Fibroblast of skin of left biceps (primary cell): ENCODE measurements at regions not wholly inside any gene's neighbourhood (a gene's known extent, or its start where the extent isn't known, plus 50 kb on each side); places are given as distances from the start of the nearest gene placed in this dataset.

Source experiments
- DNase-seq, 2 experiments: peaks; one replicate each; pipeline ENCODE4 v3.0.0-alpha.2; 2013; ENCODE audit warnings: low read depth in 2 of 2

DNA sequence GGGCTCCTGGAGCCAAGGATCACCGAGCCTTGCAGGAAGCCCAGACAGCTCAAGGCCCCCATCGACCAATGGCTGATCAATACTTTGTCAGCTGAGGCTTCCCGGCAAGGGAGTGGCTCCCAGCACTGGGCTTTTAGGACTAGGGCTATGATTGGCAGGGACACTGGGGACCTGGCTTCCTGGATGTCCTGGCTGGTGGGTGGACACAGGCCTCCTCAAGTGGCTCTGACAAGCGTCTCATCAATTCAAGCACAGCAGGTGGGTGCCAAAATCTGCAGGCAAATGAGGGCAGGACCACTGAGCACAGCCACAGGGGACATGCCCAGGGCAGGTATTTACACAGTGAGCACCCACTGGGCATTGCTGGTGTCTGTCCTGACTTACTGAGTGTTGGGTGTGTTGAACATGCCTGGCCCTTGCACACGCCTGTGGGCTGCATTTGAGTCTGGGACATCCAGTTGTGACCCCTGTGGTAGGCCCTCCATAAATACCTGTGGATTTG, 420.1 kb upstream of the SULF2 start:
- DNase-seq: no peak

- DNase-seq: no peak
Observed at GRCh38 chr20:48204499-48204898, 419.2 kb upstream of the SULF2 start.

DNA sequence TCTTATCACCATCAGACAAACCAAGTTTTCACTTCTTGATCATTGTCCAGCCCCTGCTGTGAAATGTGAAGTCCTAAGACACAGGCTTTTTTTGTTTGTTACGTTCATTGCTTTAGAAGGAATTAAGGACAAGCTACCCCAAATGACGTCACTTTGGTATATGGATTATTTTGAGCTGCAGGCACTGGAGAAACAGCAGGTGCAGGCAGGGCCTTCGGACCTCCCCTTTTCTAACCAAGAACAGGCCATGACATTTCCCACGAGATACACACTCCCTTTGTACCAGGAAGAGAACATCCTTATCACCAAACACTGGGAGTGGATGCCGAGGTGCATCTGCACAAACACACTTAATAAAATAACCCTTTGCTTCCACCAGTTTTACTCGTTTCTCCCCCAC, 418.0 kb upstream of the SULF2 start:
- no peak for DNase-seq

DNA sequence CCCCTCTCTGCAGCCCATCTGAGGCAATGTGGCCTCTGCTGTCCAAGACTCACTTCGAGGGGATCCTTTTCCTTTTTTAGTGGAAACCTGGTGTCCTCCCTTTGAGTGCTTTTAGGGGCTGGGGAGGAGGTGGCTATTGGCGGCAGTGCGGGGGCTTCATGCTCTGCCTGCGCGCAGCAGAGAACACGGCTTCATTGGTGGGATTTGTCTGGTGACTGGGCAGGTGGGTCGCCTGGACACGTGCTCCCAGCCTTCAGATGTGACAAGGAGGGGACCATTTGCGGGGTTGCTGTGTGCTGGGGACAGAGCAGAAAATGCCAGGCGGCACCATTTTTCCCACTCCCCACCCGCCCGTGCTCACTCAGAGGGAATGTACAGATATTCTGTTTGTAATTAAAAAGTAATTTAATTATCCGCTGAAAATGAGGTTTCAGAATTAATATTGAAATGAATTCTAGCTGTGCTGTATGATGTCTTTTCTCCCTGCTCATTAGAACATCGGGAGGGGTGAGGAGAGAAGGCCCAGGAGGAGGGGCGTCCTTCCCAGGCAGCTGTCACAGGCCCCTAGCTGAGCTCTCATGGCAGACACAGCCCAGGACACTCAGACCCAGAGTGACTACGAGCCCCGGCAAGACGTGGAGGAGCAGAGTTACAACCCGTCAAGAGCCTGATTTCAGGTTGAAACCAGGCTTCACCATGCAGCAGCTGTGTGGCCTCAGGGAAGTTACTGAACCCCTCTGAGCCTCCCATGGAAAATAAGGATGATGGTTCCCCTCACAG, 417.2 kb upstream of the SULF2 start:
- no peak for DNase-seq

DNA sequence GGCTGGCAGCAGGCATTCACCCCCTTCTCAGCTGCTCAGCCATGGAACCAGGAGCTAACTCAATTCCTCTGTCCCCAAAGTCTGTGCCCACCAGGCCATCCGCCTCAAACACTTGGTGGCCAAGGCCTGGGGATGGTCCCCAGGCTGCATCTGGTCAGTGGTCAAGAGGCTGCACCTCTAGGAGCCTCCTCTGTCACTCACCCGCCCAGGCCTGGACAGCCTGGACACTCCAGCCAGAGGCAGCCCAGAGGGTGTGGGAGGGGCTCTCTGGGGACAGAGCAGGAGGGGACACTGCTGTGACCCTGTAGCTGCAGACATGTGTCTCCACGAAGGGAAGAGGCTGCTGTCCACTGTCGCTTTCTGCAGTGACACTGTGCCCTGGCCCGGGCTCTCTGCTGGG, 416.6 kb upstream of the SULF2 start:
- DNase-seq: no peak

DNA sequence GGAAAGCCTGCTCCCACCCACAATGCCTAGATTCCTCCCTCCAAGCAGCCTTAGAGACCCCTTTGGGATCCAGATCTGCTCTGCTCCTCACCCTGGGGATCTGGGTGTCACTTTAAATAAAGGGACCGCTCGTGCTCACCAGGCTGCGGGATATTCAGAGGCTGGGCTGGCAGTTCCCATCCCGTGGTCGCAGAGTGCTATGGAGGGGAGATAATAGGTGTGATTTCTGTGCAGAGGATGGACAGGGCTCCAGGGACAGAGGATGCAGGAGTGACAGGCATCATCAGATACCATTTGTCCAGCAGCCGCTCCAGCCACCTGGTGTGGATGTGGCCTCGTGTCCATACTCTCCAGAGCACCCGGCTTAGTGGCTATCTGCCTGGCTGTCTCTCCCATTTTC, 415.9 kb upstream of the SULF2 start:
- no peak for DNase-seq

DNA sequence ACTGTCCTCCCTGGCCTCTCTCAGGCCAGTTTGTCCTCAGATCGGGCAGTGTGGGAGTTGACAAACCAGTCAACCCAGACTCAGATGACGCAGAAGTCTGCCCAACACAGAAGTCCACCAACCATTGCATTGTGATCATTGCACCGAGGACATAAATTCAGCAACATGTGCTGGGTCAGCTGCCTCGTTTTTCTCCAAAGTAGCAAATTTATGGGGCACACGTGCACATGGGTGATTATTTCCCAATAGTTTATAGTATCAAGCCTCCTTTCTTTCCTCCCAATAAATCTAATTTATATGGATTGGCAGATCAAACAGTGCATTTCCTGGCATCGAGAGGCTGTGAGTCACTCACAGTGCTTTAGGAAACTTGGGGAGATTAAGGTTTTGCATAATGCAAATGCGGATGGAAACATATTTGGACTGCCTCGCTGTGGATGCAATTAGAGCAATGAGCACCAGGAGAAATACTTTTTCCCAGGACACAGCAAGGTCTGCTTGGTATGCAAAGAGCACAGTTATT, 413.7 kb upstream of the SULF2 start:
- peak; percentile 88 to 90 for DNase-seq

DNA sequence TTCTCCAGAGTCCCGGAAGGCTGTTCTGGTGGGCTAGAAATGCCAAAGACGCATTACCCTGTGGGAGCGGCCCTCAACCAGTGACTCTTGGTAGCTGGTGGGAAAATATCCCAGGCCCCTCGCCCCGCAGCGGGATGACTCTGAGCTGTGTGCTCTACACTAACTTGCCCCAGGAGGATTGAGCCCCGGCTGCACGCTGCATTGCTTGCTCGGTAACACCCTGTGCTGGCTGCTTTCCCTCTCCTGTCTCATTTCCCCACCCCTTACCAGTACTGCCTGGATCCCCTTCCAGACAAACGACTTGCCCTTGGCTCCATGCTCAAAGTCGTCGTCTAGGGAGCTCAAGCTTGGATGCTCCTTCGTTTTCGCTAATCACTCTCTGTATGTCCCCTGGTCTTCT, 411.8 kb upstream of the SULF2 start:
- no peak for DNase-seq

- DNase-seq: no peak
Observed at GRCh38 chr20:48196486-48196885, 411.2 kb upstream of the SULF2 start.

DNA sequence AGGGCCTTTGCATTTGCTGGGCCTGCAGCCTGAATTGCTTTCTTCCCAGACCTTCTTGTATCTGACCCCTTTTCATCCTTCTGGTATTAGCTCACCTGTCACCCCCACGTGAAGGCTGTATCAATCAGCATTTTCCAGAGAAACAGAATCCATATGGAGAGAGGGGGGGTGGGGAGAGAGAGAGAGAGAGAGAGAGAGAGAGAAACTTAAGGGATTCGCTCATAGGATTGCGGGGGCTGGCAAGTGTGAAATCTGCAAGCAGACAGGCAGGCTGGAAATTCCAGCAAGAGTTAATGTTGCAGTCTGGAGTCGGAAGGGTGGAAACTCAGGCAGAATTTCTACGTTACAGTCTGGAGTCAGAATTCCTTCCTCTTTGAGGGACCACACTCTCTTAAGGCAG, 410.7 kb upstream of the SULF2 start:
- no peak for DNase-seq

DNA sequence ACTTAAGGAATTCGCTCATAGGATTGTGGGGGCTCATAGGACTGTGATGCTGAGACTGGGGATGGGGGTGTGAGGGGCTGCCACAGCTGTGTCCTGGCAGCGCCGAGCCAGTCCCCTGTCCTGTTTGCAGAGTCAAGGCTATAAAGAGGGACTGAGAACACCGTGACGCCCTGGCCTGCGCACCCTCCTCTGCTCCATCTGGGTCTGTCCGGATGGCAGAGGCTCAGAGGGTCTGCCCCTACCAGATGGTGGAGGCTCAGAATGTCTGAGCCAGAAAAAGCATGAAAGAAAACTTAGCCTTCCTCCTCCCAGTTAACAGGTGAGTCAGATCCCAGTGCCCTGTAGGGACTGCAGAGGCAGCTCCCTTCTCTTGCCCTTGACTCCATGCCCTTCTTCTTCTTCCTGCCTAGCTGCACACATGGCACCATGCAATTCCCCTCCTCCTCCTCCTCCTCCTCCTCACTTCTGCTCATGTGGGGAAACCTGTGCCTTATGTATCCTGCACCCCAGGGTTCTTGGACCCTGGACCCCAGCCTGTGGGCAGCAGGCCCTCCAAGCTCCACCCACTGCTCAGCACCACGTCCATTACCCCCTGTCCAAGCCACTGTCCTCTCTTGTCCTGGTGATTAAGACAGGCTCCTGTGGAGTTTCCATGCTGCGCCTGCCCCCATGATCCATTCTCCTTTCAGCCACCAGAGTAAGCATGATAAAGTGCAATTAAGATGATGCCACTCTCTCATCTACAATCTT, 410.0 kb upstream of the SULF2 start:
- DNase-seq: no peak

DNA sequence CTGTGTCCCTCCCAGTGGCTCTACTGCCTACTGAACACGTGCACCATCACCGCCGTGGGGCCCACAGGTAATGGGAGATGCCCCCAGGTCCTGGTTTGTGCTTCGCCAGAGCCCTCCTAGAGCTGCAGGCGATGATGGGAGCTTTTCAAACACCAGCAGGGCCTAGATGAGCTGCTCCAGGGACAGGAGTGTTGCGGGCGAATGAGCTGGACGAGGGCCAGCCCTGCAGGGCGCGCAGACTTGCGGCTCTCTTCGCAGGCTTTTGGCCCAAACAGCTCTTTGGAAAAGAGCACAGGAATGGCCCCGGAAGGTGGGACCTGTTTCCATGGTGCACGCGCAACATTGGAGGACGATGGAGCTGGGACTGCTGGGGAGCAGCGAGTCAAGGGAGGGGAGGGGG, 409.3 kb upstream of the SULF2 start:
- DNase-seq: no peak

DNA sequence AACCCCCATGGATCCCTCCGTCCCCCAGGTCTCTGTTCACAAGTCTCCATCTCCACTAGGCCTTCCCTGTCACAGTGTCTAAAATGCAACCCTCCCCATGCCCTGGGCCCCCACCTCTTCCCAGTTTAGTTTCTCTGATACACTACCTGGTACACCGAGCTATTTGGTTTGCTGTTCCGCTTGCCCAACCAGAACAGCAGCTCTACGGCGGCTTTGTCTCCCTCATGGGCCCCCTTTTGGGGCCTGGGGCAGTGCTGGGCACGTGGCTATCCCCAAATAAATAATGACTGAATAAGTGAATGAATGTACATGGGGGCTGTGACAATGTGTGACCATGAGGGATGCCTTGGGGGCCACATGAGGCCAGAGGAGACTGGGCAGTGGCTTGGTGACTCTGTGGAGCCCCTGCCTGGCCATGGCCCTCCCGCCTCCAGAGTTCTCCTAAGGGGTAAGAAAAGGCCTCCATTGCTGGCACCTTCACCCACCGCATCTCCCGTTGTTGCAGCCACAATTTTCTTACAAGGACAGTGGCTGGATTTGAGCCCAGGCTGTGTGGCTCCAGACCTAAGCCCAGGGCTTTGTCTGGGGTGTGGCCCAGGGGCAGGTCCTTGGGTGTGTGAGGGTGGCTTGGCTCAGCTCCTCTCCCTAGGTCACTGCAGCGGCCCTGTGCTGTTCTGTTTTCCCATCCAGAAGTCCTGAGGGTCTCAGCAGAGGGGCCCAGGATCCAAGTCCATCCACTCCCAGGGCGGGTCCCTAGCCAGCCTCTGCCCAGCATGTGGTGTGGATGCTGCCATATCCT, 408.5 kb upstream of the SULF2 start:
- DNase-seq: no peak

- no peak for DNase-seq
Observed at GRCh38 chr20:48192109-48192508, 406.8 kb upstream of the SULF2 start.

DNA sequence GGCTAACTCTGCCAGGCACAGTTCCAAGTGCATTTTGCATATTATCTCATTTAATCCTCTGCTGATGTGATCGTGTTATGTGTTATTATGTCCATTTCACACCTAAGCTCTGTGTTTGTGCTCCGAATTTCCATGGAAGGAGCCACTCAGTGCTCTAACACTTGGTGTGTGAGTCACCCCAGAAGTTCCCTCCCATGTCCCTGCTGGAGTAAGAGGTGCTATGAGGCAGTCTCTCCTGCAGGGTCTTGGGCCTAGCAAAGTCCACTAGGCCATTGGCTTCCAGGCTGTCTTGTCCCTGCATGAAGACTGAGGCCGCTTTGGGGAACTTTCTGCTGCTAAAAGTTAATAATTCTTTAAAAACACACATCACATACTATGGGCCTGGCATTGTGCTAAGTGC, 405.9 kb upstream of the SULF2 start:
- DNase-seq: no peak

GRCh38 chr20:48190757-48191156, 405.5 kb upstream of the SULF2 start:
- no peak for DNase-seq

- DNase-seq: no peak
Observed at GRCh38 chr20:48189181-48189580, 403.9 kb upstream of the SULF2 start.

GRCh38 chr20:48187851-48188250, 402.6 kb upstream of the SULF2 start:
- DNase-seq: no peak

DNA sequence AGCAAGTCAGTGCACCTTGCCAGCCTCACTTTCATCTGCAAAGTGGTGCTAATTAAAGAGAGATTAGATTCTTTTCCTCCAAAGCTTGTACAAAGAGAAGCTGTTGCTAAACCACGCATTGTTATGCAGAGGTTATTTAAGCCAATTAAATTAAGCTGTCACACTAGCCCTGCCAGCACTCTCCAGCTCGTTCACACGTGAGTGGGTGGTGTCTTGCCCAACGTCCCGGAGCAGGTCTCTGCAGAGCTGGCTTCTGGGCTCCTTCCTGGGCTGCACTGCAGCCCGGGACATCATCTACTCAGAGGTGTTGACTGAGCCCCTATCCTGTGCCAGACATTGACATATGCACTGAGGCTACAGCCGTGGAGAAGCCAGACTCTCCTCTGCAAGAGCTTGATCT, 401.6 kb upstream of the SULF2 start:
- no peak for DNase-seq

GRCh38 chr20:48186447-48186846, 401.2 kb upstream of the SULF2 start:
- DNase-seq: peak; percentile 39 to 41

DNA sequence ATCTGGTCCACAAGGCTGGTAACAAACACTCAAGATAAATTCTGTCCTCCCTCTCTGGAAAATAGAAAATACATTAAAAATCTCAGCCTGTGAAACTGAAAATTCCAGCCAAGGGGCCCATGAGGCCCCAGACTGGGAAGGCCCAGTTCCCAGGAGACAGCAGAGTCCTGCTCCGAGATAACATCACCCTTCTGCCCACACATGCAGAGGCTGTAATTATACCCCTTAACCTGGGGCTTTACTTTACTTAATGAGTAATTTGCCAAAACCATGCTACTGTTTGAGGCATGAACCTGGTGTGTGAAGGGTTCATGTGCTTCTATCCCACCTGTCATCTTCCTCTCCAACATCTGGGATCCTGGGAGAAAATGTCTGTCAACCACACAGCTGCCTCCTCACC, 398.9 kb upstream of the SULF2 start:
- no peak for DNase-seq

GRCh38 chr20:48181261-48181935, 396.1 kb upstream of the SULF2 start:
- DNase-seq: no peak
